ENCODE measurements at regions not wholly inside any gene's neighbourhood (a gene's known extent, or its start where the extent isn't known, plus 50 kb on each side); places are given as distances from the start of the nearest gene placed in this dataset.
"Not testable (repeated sequence)": the region's sequence is repeated elsewhere in the genome, so short reads cannot be mapped to it uniquely, and the experiment has no call there.

DNA sequence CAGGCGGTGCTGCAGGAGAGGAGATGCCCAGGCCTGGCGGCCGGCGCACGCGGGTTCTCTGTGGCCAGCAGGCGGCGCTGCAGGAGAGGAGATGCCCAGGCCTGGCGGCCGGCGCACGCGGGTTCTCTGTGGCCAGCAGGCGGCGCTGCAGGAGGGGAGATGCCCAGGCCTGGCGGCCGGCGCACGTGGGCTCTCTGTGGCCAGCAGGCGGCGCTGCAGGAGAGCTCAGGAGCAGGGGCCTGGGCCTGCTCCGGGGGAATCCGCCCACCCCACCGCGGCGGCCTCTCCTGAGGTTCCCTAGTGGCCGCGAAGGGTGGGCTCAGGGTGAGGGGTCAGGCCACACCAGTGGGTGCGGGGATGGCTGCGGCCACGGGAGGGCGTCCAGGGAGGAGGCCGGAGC lies 75.9 kb downstream of the OR4F16 start:
- H3K27me3 ChIP-seq; H3K27ac ChIP-seq; intact Hi-C loops (cut with DNase I); H3K4me3 ChIP-seq; H3K9me3 ChIP-seq; ATAC-seq; DNase-seq; H3K4me1 ChIP-seq; H3K36me3 ChIP-seq: not testable (repeated sequence)
- WGBS, 4 donors: 86 to 89% methylated on average over 15 to 17 of the region's 33 CpGs; no CpG with 5 or more reads in 2 of the 4 donors

GRCh38 chr1:609161-609560 lies 77.3 kb downstream of the OR4F16 start:
- H3K27ac ChIP-seq; ATAC-seq; H3K9me3 ChIP-seq; DNase-seq; H3K36me3 ChIP-seq; H3K27me3 ChIP-seq; intact Hi-C loops (cut with DNase I); H3K4me3 ChIP-seq; H3K4me1 ChIP-seq: not testable (repeated sequence)
- WGBS, 4 donors: 78 to 100% (median 80%) methylated on average over 4 to 10 of the region's 24 CpGs; no CpG with 5 or more reads in 1 of the 4 donors

DNA sequence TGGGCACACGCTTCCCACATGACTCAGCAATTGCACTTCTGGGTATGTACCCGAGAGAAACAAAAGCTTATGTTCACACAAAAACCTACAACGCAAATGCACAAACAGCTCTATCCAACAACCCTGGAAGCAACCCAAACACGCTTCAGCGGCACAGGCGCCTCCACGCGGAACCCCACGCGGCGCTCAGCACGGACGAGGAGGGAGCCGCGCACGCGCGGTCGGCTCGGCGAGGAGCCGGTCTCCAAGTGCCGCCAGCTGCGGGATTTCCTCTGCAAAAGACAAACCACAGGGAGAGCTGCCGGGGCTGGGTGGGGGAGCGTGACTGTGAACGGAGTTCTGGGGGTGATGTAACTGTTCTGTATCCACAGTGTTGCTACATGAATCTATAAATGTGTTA lies 81.2 kb downstream of the OR4F16 start:
- H3K36me3 ChIP-seq; ATAC-seq; H3K27me3 ChIP-seq; H3K9me3 ChIP-seq; intact Hi-C loops (cut with DNase I); H3K4me3 ChIP-seq; H3K27ac ChIP-seq; H3K4me1 ChIP-seq: not testable (repeated sequence)
- 38 to 44% (median 38%) methylated on average over 15 to 27 of the region's 27 CpGs; no CpG with 5 or more reads in 1 of the 4 donors for WGBS, 4 donors
- peak in 4 of 5 donors; percentile 5 to 66 (median 20) for DNase-seq

- intact Hi-C loops (cut with DNase I); H3K4me1 ChIP-seq; H3K4me3 ChIP-seq; H3K27me3 ChIP-seq; H3K36me3 ChIP-seq; ATAC-seq; H3K27ac ChIP-seq; DNase-seq; H3K9me3 ChIP-seq: not testable (repeated sequence)
- 84 to 91% (median 91%) methylated on average over 6 of the region's 8 CpGs for WGBS, 4 donors
These were observed 98.2 kb downstream of the OR4F16 start for GRCh38 chr1:588211-588610.

- peak in 11 of 12 donors; percentile 25 to 48 (median 42) for TF ChIP-seq CTCF (IDR thresholded peaks at IDR 0.05)
- H3K9me3 ChIP-seq; H3K27me3 ChIP-seq; H3K27ac ChIP-seq; H3K4me3 ChIP-seq; ATAC-seq; intact Hi-C loops (cut with DNase I); H3K36me3 ChIP-seq; H3K4me1 ChIP-seq: not testable (repeated sequence)
- 0 to 12% (median 4%) methylated on average over 4 to 6 of the region's 7 CpGs; no CpG with 5 or more reads in 1 of the 4 donors for WGBS, 4 donors
- peak; percentile 50 to 83 (median 70) for DNase-seq
These were observed 100.5 kb downstream of the OR4F16 start for GRCh38 chr1:585992-586391.
